Adrenal gland (tissue), 9 donors: ENCODE measurements at regions not wholly inside any gene's neighbourhood (a gene's known extent, or its start where the extent isn't known, plus 50 kb on each side); places are given as distances from the start of the nearest gene placed in this dataset.

Experiments used
- DNase-seq, 7 donors: peaks; one replicate each; pipeline ENCODE4 v3.0.0-alpha.2; 2019 to 2020
- H3K27ac ChIP-seq, 5 donors: fragments of 200-600 bp; sonication (generic) in 4 of 5; 1 replicate in 3 of 5; 2 replicates in 2 of 5; pipeline versions ENCODE4 v1.5.1 to v1.8.0; 2016 to 2020; ENCODE audit warnings: mild to moderate bottlenecking in 1 of 5
- H3K27me3 ChIP-seq: fragments of 200-600 bp; 2 replicates; pipeline ENCODE4 v1.8.0; 2021
- H3K36me3 ChIP-seq, 2 donors: fragments of 200-600 bp; replicated peaks in 1 of 2; 1 replicate in 1 of 2; 2 replicates in 1 of 2; pipeline versions ENCODE4 v1.5.1 to v1.8.0; 2018 to 2022
- H3K4me1 ChIP-seq, 2 donors: fragments of 200-600 bp; replicated peaks in 1 of 2; 1 replicate in 1 of 2; 2 replicates in 1 of 2; pipeline versions ENCODE4 v1.5.1 to v1.8.0; 2018 to 2021
- H3K4me3 ChIP-seq, 4 donors: fragments of 200-600 bp; sonication (generic) in 3 of 4; one replicate each; pipeline ENCODE4 v1.5.1; 2016 to 2018
- H3K9me3 ChIP-seq, 3 donors: fragments of 200-600 bp; sonication (generic) in 1 of 3; replicated peaks in 1 of 3; 1 replicate in 2 of 3; 2 replicates in 1 of 3; pipeline versions ENCODE4 v1.5.1 to v1.8.0; 2016 to 2021
- CTCF ChIP-seq, 6 experiments: fragments of 450-650 bp in 4 of 6; fragments of 200-600 bp in 2 of 6; sonication (generic) in 1 of 6; IDR thresholded peaks; 1 replicate in 5 of 6; 2 replicates in 1 of 6; pipeline versions ENCODE4 v1.5.1 to v1.8.0; 2016 to 2021; ENCODE audit warnings: antibody characterized with exemption in 6 of 6, mild to moderate bottlenecking in 2 of 6, moderate library complexity in 1 of 6
- POLR2A ChIP-seq, 2 donors: fragments of 450-650 bp; IDR thresholded peaks; one replicate each; pipeline ENCODE4 v1.6.1; 2017; ENCODE audit warnings: antibody characterized with exemption in 2 of 2, mild to moderate bottlenecking in 2 of 2, moderate library complexity in 1 of 2
- WGBS, 4 donors: extraction: QIAGEN DNeasy Blood & Tissue Kit in 2 of 4; methylation state at CpG; one replicate each; pipeline versions ENCODE4 v1.1.5 to v1.1.7; 2013 to 2017; 5-methylcytosine and 5-hydroxymethylcytosine counted together
- intact Hi-C, 2 donors: fragments of 100-400 bp; cut with DNase I; formaldehyde crosslinking; loops; one replicate each; pipeline versions ENCODE4 v1.14.1 to v1.15.0; 2022 to 2023
- donor health status: healthy with polysubstance abuse.
- donor health status: Bipolar disorder and iron deficiency.
- donor health status: DM: yes; HTN: yes; CAD: no.
- donor health status: DM: no; HTN: no; CAD: no.
- donor health status: DM: no; HTN: no; CAD: no.

GRCh38 chr13:53473397-53473796 is 444.8 kb downstream of the OLFM4 start:
- no peak overlapping the region for H3K4me3 ChIP-seq
- no peaks in the 10 kb centered on the region for H3K27me3 ChIP-seq
- H3K36me3 ChIP-seq = no peaks in the 10 kb centered on the region
- H3K27ac ChIP-seq = no peak overlapping the region
- no peaks in the 10 kb centered on the region for H3K9me3 ChIP-seq
- no peak for DNase-seq
- intact Hi-C loops = no loop called here
- no peaks in the 10 kb centered on the region for H3K4me1 ChIP-seq
- no peak for TF ChIP-seq CTCF (IDR thresholded peaks at IDR 0.05)
- no peak for TF ChIP-seq POLR2A (IDR thresholded peaks at IDR 0.05)
- 29 to 43% (median 37%) methylated on average over 4 of the region's 4 CpGs for WGBS, 4 donors

GRCh38 chr13:53474878-53475277 is 446.3 kb downstream of the OLFM4 start:
- H3K9me3 ChIP-seq = no peaks in the 10 kb centered on the region
- no peaks in the 10 kb centered on the region for H3K36me3 ChIP-seq
- H3K4me3 ChIP-seq = no peak overlapping the region
- H3K27me3 ChIP-seq = no peaks in the 10 kb centered on the region
- intact Hi-C loops = no loop called here
- H3K27ac ChIP-seq = no peak overlapping the region
- no peaks in the 10 kb centered on the region for H3K4me1 ChIP-seq
- no peak for DNase-seq
- WGBS, 4 donors = 51 to 70% (median 54%) methylated on average over 2 of the region's 2 CpGs
- TF ChIP-seq POLR2A (IDR thresholded peaks at IDR 0.05) (no peak), CTCF (IDR thresholded peaks at IDR 0.05) (no peak)

- H3K9me3 ChIP-seq = no peaks in the 10 kb centered on the region
- H3K27me3 ChIP-seq = no peaks in the 10 kb centered on the region
- no peak overlapping the region for H3K27ac ChIP-seq
- H3K4me3 ChIP-seq = no peak overlapping the region
- TF ChIP-seq POLR2A (IDR thresholded peaks at IDR 0.05) = no peak
- no peak for TF ChIP-seq CTCF (IDR thresholded peaks at IDR 0.05)
- no peaks in the 10 kb centered on the region for H3K36me3 ChIP-seq
- 53 to 68% (median 57%) methylated on average over 5 of the region's 5 CpGs for WGBS, 4 donors
- intact Hi-C loops = no loop called here
- no peak for DNase-seq
- no peaks in the 10 kb centered on the region for H3K4me1 ChIP-seq
Observed at GRCh38 chr13:53490752-53491151, 462.1 kb downstream of the OLFM4 start.

GRCh38 chr13:53494406-53494805 is 465.8 kb downstream of the OLFM4 start:
- H3K4me3 ChIP-seq = no peak overlapping the region
- H3K27ac ChIP-seq = no peak overlapping the region
- H3K36me3 ChIP-seq = no peaks in the 10 kb centered on the region
- H3K4me1 ChIP-seq = no peaks in the 10 kb centered on the region
- H3K27me3 ChIP-seq = no peaks in the 10 kb centered on the region
- DNase-seq = no peak
- intact Hi-C loops = no loop called here
- TF ChIP-seq CTCF (IDR thresholded peaks at IDR 0.05) (no peak), POLR2A (IDR thresholded peaks at IDR 0.05) (no peak)
- no peaks in the 10 kb centered on the region for H3K9me3 ChIP-seq
- WGBS, 4 donors = 49 to 61% (median 52%) methylated on average over 2 of the region's 2 CpGs
